HG03095 (cell line): ENCODE measurements at regions not wholly inside any gene's neighbourhood (a gene's known extent, or its start where the extent isn't known, plus 50 kb on each side); places are given as distances from the start of the nearest gene placed in this dataset.
"Not testable (repeated sequence)": the region's sequence is repeated elsewhere in the genome, so short reads cannot be mapped to it uniquely, and the experiment has no call there.

ENCODE experiments used
- ATAC-seq: cut with Tn5 transposase; IDR thresholded peaks from one replicate; pipeline ENCODE4 v1.9.1; 2021; ENCODE audit warnings: moderate library complexity; ENCODE audit not compliant: unreplicated experiment

- no peak for ATAC-seq
Measured at GRCh38 chr2:107740300-107740699, 86.4 kb upstream of the RGPD4 start.

DNA sequence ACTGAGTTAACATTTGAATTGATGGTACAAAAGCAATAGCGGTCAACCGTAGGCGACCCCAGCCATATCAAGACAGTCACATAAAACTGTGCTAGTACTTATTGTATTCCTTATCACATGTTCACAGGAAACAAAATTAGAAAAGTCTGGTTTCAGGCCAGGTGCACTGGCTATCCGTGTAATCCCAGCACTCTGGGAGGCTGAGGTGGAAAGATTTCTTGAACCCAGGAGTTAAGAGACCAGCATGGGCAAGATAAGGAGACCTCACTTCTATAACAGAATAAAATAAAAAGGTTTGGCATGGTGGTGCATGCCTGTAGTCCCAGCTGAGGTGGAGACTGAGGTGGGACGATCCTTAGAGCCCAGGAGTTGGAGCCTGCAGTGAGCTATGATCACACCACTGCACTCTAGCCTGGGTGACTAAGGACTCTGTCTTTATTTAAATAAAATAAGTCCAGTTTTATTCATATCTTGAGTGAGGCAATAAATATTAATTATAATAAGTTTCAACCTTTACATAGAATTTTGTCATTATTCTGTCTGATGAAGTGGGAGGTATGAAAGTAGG is 84.1 kb upstream of the RGPD4 start:
- ATAC-seq, result no peak

DNA sequence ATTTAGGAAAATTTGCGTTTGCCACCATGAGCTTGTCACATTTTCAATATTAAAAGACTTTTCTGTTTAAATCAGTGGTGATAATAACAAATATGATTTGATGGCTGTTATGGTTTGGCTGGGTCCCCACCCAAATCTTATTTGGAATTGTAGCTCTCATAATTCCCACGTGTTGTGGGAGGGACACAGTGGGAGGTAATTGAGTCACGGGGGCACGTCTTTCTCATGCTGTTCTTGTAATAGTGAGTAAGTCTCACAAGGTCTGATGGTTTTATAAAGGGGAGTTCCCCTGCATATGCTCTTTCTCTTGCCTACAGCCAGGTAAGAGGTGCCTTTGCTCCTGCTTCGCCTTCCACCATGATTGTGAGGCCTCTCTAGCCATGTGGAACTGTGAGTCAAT is 83.4 kb upstream of the RGPD4 start:
- ATAC-seq, result no peak

GRCh38 chr2:107745100-107745499 is 81.6 kb upstream of the RGPD4 start:
- ATAC-seq, result no peak

DNA sequence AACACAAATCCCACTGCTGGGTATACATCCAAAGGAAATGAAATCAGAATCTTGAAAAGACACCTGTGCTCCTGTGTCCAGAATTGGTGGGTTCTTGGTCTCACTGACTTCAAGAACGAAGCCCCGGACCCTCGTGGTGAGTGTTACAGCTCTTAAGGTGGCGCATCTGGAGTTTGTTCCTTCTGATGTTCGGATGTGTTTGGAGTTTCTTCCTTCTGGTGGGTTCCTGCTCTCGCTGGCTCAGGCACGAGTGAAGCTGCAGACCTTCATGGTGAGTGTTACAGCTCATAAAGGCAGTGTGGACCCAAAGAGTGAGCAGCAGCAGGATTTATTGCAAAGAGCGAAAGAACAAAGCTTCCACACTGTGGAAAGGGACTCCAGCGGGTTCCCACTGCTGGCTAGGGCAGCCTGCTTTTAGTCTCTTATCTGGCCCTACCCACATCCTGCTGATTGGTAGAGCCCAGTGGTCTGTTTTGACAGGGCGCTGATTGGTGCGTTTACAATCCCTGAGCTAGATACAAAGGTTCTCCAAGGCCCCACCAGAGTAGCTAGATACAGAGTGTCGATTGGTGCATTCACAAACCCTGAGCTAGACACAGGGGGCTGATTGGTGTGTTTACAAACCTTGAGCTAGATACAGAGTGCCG is 80.0 kb upstream of the RGPD4 start:
- not testable (repeated sequence) for ATAC-seq

DNA sequence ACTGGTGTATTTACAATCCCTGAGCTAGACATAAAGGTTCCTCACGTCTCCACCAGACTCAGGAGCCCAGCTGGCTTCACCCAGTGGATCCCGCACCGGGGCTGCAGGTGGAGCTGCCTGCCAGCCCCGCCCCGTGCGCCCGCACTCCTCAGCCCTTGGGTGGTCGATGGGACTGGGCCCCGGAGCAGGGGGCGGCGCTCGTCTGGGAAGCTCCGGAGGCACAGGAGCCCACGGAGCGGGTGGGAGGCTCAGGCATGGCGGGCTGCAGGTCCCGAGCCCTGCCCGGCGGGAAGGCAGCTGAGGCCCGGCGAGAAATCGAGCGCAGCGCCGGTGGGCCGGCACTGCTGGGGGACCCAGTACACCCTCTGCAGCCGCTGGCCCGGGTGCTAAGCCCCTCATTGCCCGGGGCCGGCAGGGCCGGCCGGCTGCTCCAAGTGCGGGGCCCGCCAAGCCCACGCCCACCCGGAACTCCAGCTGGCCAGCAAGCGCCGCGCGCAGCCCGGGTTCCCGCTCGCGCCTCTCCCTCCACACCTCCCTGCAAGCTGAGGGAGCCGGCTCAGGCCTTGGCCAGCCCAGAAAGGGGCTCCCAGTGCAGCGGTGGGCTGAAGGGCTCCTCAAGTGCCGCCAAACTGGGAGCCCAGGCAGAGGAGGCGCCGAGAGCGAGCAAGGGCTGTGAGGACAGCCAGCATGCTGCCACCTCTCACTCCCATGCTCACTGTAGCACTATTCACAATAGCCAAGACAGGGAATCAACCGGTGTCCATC is 79.3 kb upstream of the RGPD4 start:
- ATAC-seq, result not testable (repeated sequence)

DNA sequence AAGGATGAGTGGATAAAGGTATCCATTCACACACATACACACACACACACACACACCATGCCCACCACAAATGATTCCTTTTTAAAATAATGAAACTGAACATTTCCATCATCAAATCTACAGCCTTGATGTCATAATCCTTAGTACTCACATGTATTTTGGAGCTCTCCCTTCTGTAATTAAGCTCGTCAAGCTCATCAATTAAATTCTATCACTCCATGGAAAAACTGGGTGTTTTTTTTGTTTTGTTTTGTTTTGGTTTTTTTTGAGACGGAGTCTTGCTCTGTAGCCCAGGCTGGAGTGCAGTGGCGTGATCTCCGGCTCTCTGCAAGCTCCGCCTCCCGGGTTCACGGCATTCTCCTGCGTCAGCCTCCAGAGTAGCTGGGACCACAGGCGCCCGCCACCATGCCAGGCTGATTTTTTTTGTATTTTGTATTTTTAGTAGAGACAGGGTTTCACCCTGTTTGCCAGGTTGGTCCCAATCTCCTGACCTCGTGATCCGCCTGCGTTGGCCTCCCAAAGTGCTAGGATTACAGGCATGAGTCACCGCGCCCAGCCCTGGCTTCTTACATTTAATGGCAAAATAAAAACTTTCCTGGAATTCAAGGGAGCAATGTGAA is 78.6 kb upstream of the RGPD4 start:
- no peak for ATAC-seq

DNA sequence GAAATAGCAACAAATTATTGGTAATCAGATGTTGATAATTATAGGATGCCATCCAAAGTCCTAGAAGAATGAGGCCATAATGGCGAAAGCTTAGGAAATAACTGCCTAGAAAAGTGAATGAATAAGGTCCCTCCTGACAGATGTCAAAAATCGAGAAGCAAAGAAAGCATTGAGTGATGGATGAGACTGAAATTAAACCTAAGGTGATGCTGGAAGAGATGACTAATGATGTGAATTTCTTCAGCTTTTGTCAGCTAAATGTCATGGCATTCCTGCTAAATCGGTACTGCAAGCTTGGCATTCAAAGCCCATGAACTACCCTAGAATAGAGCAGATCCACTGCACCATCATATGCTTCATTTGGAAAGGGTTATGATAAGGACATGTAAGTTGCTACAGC is 74.8 kb upstream of the RGPD4 start:
- ATAC-seq, result no peak

GRCh38 chr2:107753806-107754205 is 72.9 kb upstream of the RGPD4 start:
- not testable (repeated sequence) for ATAC-seq

DNA sequence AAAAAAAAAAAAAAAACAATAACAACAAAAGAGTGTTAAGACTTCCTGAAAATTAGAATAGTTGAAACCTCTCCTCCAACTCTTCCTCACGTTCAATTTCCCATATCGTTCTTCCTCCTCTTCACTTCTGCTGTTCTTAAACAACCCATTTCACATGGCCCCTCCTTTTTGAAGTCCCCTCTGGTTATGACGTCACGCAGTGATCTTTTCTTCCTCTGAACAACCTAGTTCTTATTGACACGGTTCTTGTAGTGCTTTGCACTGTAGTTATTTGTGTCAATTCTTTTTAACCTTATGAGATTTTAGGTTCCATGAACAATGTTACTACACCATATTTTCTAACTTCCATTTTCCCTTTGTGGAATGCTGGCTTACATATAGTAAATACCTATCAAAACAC is 69.5 kb upstream of the RGPD4 start:
- no peak for ATAC-seq

GRCh38 chr2:107760620-107761364 is 65.9 kb upstream of the RGPD4 start:
- ATAC-seq, result no peak

GRCh38 chr2:107772353-107772752 is 54.3 kb upstream of the RGPD4 start:
- ATAC-seq, result no peak

GRCh38 chr2:107775211-107775610 is 51.5 kb upstream of the RGPD4 start:
- no peak for ATAC-seq

GRCh38 chr2:107775791-107776190 is 50.9 kb upstream of the RGPD4 start:
- no peak for ATAC-seq

GRCh38 chr2:107776362-107776761 is 50.3 kb upstream of the RGPD4 start:
- no peak for ATAC-seq
